ENCODE measurements at regions not wholly inside any gene's neighbourhood (a gene's known extent, or its start where the extent isn't known, plus 50 kb on each side); places are given as distances from the start of the nearest gene placed in this dataset.

DNA sequence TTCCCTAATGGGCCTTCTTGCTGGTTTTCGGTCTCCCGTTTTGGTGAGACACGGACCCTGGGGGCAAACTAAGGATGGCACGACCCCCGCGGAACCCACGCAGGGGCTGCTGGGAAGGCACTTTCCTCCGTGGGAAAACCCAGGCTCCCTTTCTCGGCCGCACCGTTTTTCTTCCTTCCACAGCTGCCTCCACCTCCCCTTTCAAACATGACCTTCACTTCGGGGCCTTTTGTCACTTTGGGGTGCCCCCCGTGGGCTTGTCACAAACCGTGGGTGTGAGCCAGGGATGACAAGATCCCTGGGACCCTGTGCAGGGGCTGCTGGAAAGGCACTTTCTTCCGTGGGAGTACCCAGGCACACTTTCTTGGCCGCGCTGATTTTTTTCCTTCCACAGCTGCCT is 268.7 kb downstream of the ALG10 start:
- DNase-seq = no peak
- Histone ChIP-seq H3K4me1 (no peaks in the 10 kb centered on the region), H3K9ac (ENCODE audit: low read depth in 2 of 2, low read length in 2 of 2) (no peak overlapping the region), H3K27me3 (no peaks in the 10 kb centered on the region), H3K4me3 (no peak overlapping the region), H3K9me3 (no peaks in the 10 kb centered on the region), H3K27ac (no peak overlapping the region), H3K36me3 (no peaks in the 10 kb centered on the region)
- TF ChIP-seq, protein P1, sequence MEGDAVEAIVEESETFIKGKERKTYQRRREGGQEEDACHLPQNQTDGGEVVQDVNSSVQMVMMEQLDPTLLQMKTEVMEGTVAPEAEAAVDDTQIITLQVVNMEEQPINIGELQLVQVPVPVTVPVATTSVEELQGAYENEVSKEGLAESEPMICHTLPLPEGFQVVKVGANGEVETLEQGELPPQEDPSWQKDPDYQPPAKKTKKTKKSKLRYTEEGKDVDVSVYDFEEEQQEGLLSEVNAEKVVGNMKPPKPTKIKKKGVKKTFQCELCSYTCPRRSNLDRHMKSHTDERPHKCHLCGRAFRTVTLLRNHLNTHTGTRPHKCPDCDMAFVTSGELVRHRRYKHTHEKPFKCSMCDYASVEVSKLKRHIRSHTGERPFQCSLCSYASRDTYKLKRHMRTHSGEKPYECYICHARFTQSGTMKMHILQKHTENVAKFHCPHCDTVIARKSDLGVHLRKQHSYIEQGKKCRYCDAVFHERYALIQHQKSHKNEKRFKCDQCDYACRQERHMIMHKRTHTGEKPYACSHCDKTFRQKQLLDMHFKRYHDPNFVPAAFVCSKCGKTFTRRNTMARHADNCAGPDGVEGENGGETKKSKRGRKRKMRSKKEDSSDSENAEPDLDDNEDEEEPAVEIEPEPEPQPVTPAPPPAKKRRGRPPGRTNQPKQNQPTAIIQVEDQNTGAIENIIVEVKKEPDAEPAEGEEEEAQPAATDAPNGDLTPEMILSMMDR (IDR thresholded peaks at IDR 0.05) = no peak
- intact Hi-C loops (cut with DNase I) = no loop called here

DNA sequence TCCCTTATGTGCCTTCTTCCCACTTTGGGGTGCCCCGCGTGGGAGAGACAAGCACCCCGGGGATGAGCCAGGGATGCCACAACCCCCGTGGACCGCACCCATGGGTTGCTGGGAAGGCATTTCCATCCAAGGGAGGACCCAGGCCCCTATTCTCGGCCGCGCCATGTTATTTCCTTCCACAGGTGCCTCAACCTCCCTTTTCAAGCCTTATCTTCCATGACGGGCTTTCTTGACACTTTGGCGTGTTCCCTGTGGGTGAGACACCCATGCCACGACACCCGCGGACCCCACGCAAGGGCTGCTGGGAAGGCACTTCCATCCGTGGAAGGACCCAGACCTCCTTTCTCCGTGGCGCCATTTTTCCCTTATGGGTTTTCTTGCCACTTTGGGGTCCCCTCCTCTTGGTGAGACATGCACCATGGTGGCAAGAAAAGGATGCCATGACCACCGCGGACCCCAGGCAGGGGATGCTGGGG is 269.2 kb downstream of the ALG10 start:
- DNase-seq = no peak
- TF ChIP-seq, protein P1 (IDR thresholded peaks at IDR 0.05) = no peak
- H3K27ac ChIP-seq = no peak overlapping the region
- intact Hi-C loops (cut with DNase I) = no loop called here
- no peaks in the 10 kb centered on the region for H3K27me3 ChIP-seq
- no peak overlapping the region for H3K9ac ChIP-seq (ENCODE audit: low read depth in 2 of 2, low read length in 2 of 2)
- no peaks in the 10 kb centered on the region for H3K4me1 ChIP-seq
- H3K9me3 ChIP-seq = no peaks in the 10 kb centered on the region
- H3K4me3 ChIP-seq = no peak overlapping the region
- no peaks in the 10 kb centered on the region for H3K36me3 ChIP-seq

GRCh38 chr12:34292736-34293625 is 270.7 kb downstream of the ALG10 start:
- intact Hi-C loops (cut with DNase I) = no loop called here
- no peak overlapping the region for H3K27ac ChIP-seq
- no peaks in the 10 kb centered on the region for H3K4me1 ChIP-seq
- H3K9ac ChIP-seq (ENCODE audit: low read depth in 2 of 2, low read length in 2 of 2) = no peak overlapping the region
- H3K9me3 ChIP-seq = no peaks in the 10 kb centered on the region
- no peak overlapping the region for H3K4me3 ChIP-seq
- TF ChIP-seq, protein P1 (IDR thresholded peaks at IDR 0.05) = no peak
- no peaks in the 10 kb centered on the region for H3K36me3 ChIP-seq
- H3K27me3 ChIP-seq = no peaks in the 10 kb centered on the region
- no peak for DNase-seq

GRCh38 chr12:34294137-34294536 is 271.8 kb downstream of the ALG10 start:
- no peaks in the 10 kb centered on the region for H3K9me3 ChIP-seq
- no peak for DNase-seq

DNA sequence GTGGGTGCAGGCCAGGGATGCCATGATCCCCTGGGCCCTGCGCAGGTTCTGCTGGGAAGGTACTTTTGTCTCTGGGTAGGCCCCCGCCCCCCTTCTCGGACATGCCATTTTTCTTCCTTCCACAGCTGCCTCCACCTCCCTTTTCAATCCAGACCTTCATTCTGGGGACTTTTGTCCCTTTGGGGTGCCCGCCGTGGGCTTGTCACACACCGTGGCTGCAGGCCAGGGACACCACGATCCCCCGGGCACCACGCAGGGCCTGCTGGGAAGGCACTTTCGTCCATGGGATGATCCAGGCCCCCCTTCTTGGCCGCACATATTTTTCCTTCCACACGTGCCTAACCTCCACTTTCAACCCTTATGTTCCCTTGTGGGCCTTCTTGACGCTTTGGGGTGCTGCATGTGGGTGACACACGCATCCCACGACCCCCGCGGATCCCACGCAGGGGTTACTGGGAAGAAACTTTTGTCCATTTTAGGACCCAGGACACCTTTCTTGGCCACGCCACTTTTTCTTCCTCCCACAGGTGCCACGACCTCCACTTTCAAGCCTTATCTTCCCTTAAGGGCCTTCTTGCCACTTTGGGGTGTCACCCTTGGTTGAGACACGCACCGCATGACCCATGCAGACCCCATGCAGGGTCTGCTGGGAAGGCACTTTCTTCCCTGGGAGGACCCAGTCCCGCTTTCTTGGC is 272.5 kb downstream of the ALG10 start:
- TF ChIP-seq, protein P1 (IDR thresholded peaks at IDR 0.05) = no peak
- no peak for DNase-seq
- intact Hi-C loops (cut with DNase I) = no loop called here
- no peaks in the 10 kb centered on the region for H3K9me3 ChIP-seq
- no peaks in the 10 kb centered on the region for H3K27me3 ChIP-seq
- no peaks in the 10 kb centered on the region for H3K4me1 ChIP-seq
- no peak overlapping the region for H3K4me3 ChIP-seq
- no peak overlapping the region for H3K9ac ChIP-seq (ENCODE audit: low read depth in 2 of 2, low read length in 2 of 2)
- no peaks in the 10 kb centered on the region for H3K36me3 ChIP-seq
- no peak overlapping the region for H3K27ac ChIP-seq

More at GRCh38 chr12:34294137-34294536, 271.8 kb downstream of the ALG10 start:
- H3K27ac ChIP-seq = no peak overlapping the region
- intact Hi-C loops (cut with DNase I) = no loop called here
- no peak overlapping the region for H3K9ac ChIP-seq (ENCODE audit: low read depth in 2 of 2, low read length in 2 of 2)
- H3K4me1 ChIP-seq = no peaks in the 10 kb centered on the region
- TF ChIP-seq, protein P1 (IDR thresholded peaks at IDR 0.05) = no peak
- no peak overlapping the region for H3K4me3 ChIP-seq
- H3K36me3 ChIP-seq = no peaks in the 10 kb centered on the region
- no peaks in the 10 kb centered on the region for H3K27me3 ChIP-seq
